SK-N-SH (cell line): ENCODE measurements at regions not wholly inside any gene's neighbourhood (a gene's known extent, or its start where the extent isn't known, plus 50 kb on each side); places are given as distances from the start of the nearest gene placed in this dataset.

Experiments
- CTCF ChIA-PET: fragments of 300-600, 350-600 bp; formaldehyde crosslinking; extraction: SDS; loops from one replicate; lab custom pipeline; 2021; lab: Yijun Ruan, JAX
- POLR2A ChIA-PET: fragments of 350-600 bp; sonication (Branson Sonifier 250); formaldehyde crosslinking; extraction: SDS; loops from one replicate; lab custom pipeline; 2020; ENCODE audit warnings: antibody characterized with exemption, inconsistent platforms; lab: Yijun Ruan, JAX
- DNase-seq: peaks from one replicate; pipeline ENCODE4 v3.0.0; 2012
- H2AFZ ChIP-seq: fragments of 200-600 bp; sonication (generic); 2 replicates; pipeline ENCODE4 v1.8.1; 2016; ENCODE audit warnings: antibody characterized with exemption, mild to moderate bottlenecking, low read depth
- H3F3A ChIP-seq: fragments of 200-600 bp; sonication (generic); replicated peaks from 2 replicates; pipeline ENCODE3; 2016; ENCODE audit warnings: antibody characterized with exemption, mild to moderate bottlenecking; ENCODE audit not compliant: insufficient read depth
- H3K27ac ChIP-seq, 2 experiments: fragments of 200-500 bp in 1 of 2; fragments of 200-600 bp in 1 of 2; sonication (Bioruptor generic) in 1 of 2; sonication (generic), shearing (Covaris generic) in 1 of 2; 2 replicates each; pipeline versions ENCODE4 v1.5.1 to v1.6.1; 2014 to 2016; ENCODE audit warnings: low read depth in 2 of 2, inconsistent platforms in 1 of 2, low read length in 1 of 2, mild to moderate bottlenecking in 1 of 2, mixed read lengths in 1 of 2
- H3K27me3 ChIP-seq: fragments of 200-600 bp; sonication (generic), shearing (Covaris generic); 2 replicates; pipeline ENCODE4 v1.6.1; 2016; ENCODE audit warnings: mixed run types; ENCODE audit not compliant: insufficient read depth
- H3K36me3 ChIP-seq, 2 experiments: fragments of 200-500 bp in 1 of 2; fragments of 200-600 bp in 1 of 2; sonication (Bioruptor generic) in 1 of 2; sonication (generic) in 1 of 2; replicated peaks in 1 of 2; 2 replicates each; pipeline versions ENCODE3 to v1.5.1; 2014 to 2016; ENCODE audit warnings: low read length in 1 of 2, mild to moderate bottlenecking in 1 of 2; ENCODE audit not compliant: insufficient read depth in 2 of 2, control insufficient read depth in 1 of 2
- H3K4me1 ChIP-seq, 2 experiments: fragments of 200-500 bp in 1 of 2; fragments of 200-600 bp in 1 of 2; sonication (Bioruptor generic) in 1 of 2; sonication (generic), shearing (Covaris generic) in 1 of 2; 2 replicates each; pipeline versions ENCODE4 v1.5.1 to v1.6.1; 2014 to 2016; ENCODE audit warnings: low read depth in 1 of 2, low read length in 1 of 2, mixed run types in 1 of 2; ENCODE audit not compliant: insufficient read depth in 2 of 2, control insufficient read depth in 1 of 2
- H3K4me2 ChIP-seq: fragments of 200-600 bp; sonication (generic), shearing (Covaris generic); 2 replicates; pipeline ENCODE4 v1.6.1; 2017; ENCODE audit warnings: mixed run types
- H3K4me3 ChIP-seq, 2 experiments: fragments of 200-500 bp in 1 of 2; fragments of 200-600 bp in 1 of 2; sonication (Bioruptor generic) in 1 of 2; sonication (generic), shearing (Covaris generic) in 1 of 2; 2 replicates each; pipeline versions ENCODE4 v1.5.1 to v1.8.1; 2014 to 2016; ENCODE audit warnings: low read depth in 2 of 2, inconsistent platforms in 1 of 2, low read length in 1 of 2, mild to moderate bottlenecking in 1 of 2, mixed read lengths in 1 of 2, moderate library complexity in 1 of 2
- H3K79me2 ChIP-seq: fragments of 200-600 bp; sonication (generic); 2 replicates; pipeline ENCODE4 v1.8.1; 2017; ENCODE audit warnings: mild to moderate bottlenecking; ENCODE audit not compliant: insufficient read depth
- H3K9ac ChIP-seq: fragments of 200-600 bp; sonication (generic); 2 replicates; pipeline ENCODE4 v1.6.1; 2017; ENCODE audit warnings: mixed run types
- H3K9me2 ChIP-seq: fragments of 200-600 bp; sonication (generic); 2 replicates; pipeline ENCODE4 v1.6.1; 2017; ENCODE audit warnings: mixed run types
- H3K9me3 ChIP-seq: fragments of 200-600 bp; sonication (generic); 2 replicates; pipeline ENCODE4 v1.6.1; 2017; ENCODE audit warnings: mixed run types, mild to moderate bottlenecking, moderate library complexity
- H4K20me1 ChIP-seq: fragments of 200-600 bp; sonication (generic); 2 replicates; pipeline ENCODE4 v1.6.1; 2017; ENCODE audit warnings: mild to moderate bottlenecking, mixed run types; ENCODE audit not compliant: insufficient read depth
- CHD2 ChIP-seq: fragments of 150-350 bp; IDR thresholded peaks from 2 replicates; pipeline ENCODE4 v1.6.1; 2018; ENCODE audit warnings: low read length; ENCODE audit not compliant: partially characterized antibody
- EZH2phosphoT487 ChIP-seq: fragments of 200-600 bp; sonication (generic); IDR thresholded peaks from 2 replicates; pipeline ENCODE4 v1.6.1; 2017; ENCODE audit warnings: low read depth, mixed run types, mild to moderate bottlenecking, antibody characterized with exemption, moderate library complexity, borderline replicate concordance
- FOSL2 ChIP-seq: IDR thresholded peaks from 2 replicates; pipeline ENCODE4 v1.4.0; 2012; ENCODE audit warnings: low read depth, mild to moderate bottlenecking, moderate library complexity, borderline replicate concordance
- FOXJ3 ChIP-seq: sonication (generic); formaldehyde crosslinking; IDR thresholded peaks from 2 replicates; pipeline ENCODE4 v1.5.1; 2020; ENCODE audit warnings: mild to moderate bottlenecking, missing genetic modification reagents
- GATA2 ChIP-seq: sonication (generic); formaldehyde crosslinking; IDR thresholded peaks from 2 replicates; pipeline ENCODE4 v1.5.0; 2020; ENCODE audit warnings: mild to moderate bottlenecking, missing genetic modification reagents
- IRF3 ChIP-seq: fragments of 150-350 bp; IDR thresholded peaks from 2 replicates; pipeline ENCODE4 v1.6.1; 2016; ENCODE audit warnings: mild to moderate bottlenecking, low read depth, low read length
- JUND ChIP-seq: IDR thresholded peaks from 2 replicates; pipeline ENCODE4 v1.4.0; 2012
- MEF2A ChIP-seq: IDR thresholded peaks from 2 replicates; pipeline ENCODE4 v1.4.0; 2012; ENCODE audit warnings: low read depth, borderline replicate concordance
- MXI1 ChIP-seq: IDR thresholded peaks from 2 replicates; pipeline ENCODE4 v1.6.1; 2012; ENCODE audit warnings: mild to moderate bottlenecking, low read depth, low read length, improper control_type of control experiment
- NFIC ChIP-seq: IDR thresholded peaks from 2 replicates; pipeline ENCODE4 v1.4.0; 2012; ENCODE audit warnings: borderline replicate concordance
- NRF1 ChIP-seq: IDR thresholded peaks from 2 replicates; pipeline ENCODE4 v1.6.1; 2012; ENCODE audit warnings: low read depth, mild to moderate bottlenecking, low read length
- PBX3 ChIP-seq: IDR thresholded peaks from 2 replicates; pipeline ENCODE4; 2012
- RAD21 ChIP-seq: IDR thresholded peaks from 2 replicates; pipeline ENCODE4 v1.6.1; 2012; ENCODE audit warnings: mild to moderate bottlenecking, low read length
- RFX5 ChIP-seq: IDR thresholded peaks from 2 replicates; pipeline ENCODE4 v1.6.1; 2012; ENCODE audit warnings: mild to moderate bottlenecking, improper control_type of control experiment, low read length
- RXRA ChIP-seq: IDR thresholded peaks from 2 replicates; pipeline ENCODE4 v1.4.0; 2012; ENCODE audit warnings: low read depth, mild to moderate bottlenecking, borderline replicate concordance
- SMC3 ChIP-seq: IDR thresholded peaks from 2 replicates; pipeline ENCODE4 v1.6.1; 2012; ENCODE audit warnings: low read depth, low read length, improper control_type of control experiment
- USF1 ChIP-seq: IDR thresholded peaks from 2 replicates; pipeline ENCODE4 v1.4.0; 2012; ENCODE audit warnings: low read depth, borderline replicate concordance
- USF2 ChIP-seq: fragments of 150-350 bp; IDR thresholded peaks from 2 replicates; pipeline ENCODE4 v1.6.1; 2017; ENCODE audit warnings: antibody characterized with exemption, low read length, low read depth, borderline replicate concordance
- ZBTB33 ChIP-seq: IDR thresholded peaks from 2 replicates; pipeline ENCODE4 v1.4.0; 2012; ENCODE audit warnings: low read depth, borderline replicate concordance
- whole genome bisulfite sequencing: methylation state at CpG from one replicate; pipeline ENCODE4 v1.1.6; 2017; ENCODE audit warnings: low lambda C conversion rate; 5-methylcytosine and 5-hydroxymethylcytosine counted together

- no peaks in the 10 kb centered on the region for H3K79me2 ChIP-seq
- ChIA-PET CTCF (interaction anchor here (0.8 kb wide), 2 partner anchors 251 to 318 kb away, joined by 3 read pairs; no protein-coding TSS in a partner anchor), POLR2A (no interaction called here)
- H3K4me2 ChIP-seq = no peak overlapping the region
- H4K20me1 ChIP-seq = no peaks in the 10 kb centered on the region
- no peak overlapping the region for H3K4me3 ChIP-seq
- H3K27me3 ChIP-seq = no peaks in the 10 kb centered on the region
- no peaks in the 10 kb centered on the region for H3K9me3 ChIP-seq
- H3K9me2 ChIP-seq = no peaks in the 10 kb centered on the region
- 81% methylated on average over 3 of the region's 3 CpGs for WGBS
- H3F3A ChIP-seq = no peaks in the 10 kb centered on the region
- TF ChIP-seq NFIC (no peak), FOXJ3 (CRISPR knock-in tag) (no peak), IRF3 (no peak), GATA2 (no peak), ZBTB33 (no peak), RFX5 (no peak), NRF1 (no peak), PBX3 (no peak), RAD21 (no peak), SMC3 (no peak), CHD2 (no peak), MEF2A (no peak), JUND (no peak), USF2 (no peak)
- no peaks in the 10 kb centered on the region for H3K36me3 ChIP-seq
- H3K27ac ChIP-seq = no peak overlapping the region
- no peaks in the 10 kb centered on the region for H3K4me1 ChIP-seq
- DNase-seq = no peak
- H2AFZ ChIP-seq = no peak overlapping the region
- no peak overlapping the region for H3K9ac ChIP-seq
These were observed 132.6 kb upstream of the PTGFR start for GRCh38 chr1:78358165-78358564.

GRCh38 chr1:78359666-78360065, 131.1 kb upstream of the PTGFR start:
- CTCF ChIA-PET = interaction anchor here (0.8 kb wide), 1 partner anchor 26 kb away, joined by 3 read pairs; no protein-coding TSS in a partner anchor
- no peak for TF ChIP-seq USF1
- no peak for TF ChIP-seq EZH2phosphoT487
- TF ChIP-seq RFX5 = no peak
- no peak for TF ChIP-seq RXRA
- no peak for TF ChIP-seq FOSL2
- no peak for TF ChIP-seq GATA2
- no peak for TF ChIP-seq MXI1
- TF ChIP-seq USF2 = no peak
- TF ChIP-seq JUND = no peak
- TF ChIP-seq, all 33 proteins: peak for 0
- no peaks in the 10 kb centered on the region for H3K36me3 ChIP-seq

More at GRCh38 chr1:78359666-78360065, 131.1 kb upstream of the PTGFR start:
- Histone ChIP-seq H3K4me3 (no peak overlapping the region), H3K27ac (no peak overlapping the region), H3K4me1 (no peaks in the 10 kb centered on the region), H3K79me2 (no peaks in the 10 kb centered on the region), H4K20me1 (no peaks in the 10 kb centered on the region), H3K9me2 (no peaks in the 10 kb centered on the region), H3F3A (no peaks in the 10 kb centered on the region), H3K9ac (no peak overlapping the region), H2AFZ (no peak overlapping the region), H3K9me3 (no peaks in the 10 kb centered on the region), H3K27me3 (no peaks in the 10 kb centered on the region), H3K4me2 (no peak overlapping the region)
- POLR2A ChIA-PET = no interaction called here
- DNase-seq = no peak
